OCI-LY3 (cell line): ENCODE measurements at regions not wholly inside any gene's neighbourhood (a gene's known extent, or its start where the extent isn't known, plus 50 kb on each side); places are given as distances from the start of the nearest gene placed in this dataset.

Source experiments
- EZH2phosphoT487 ChIP-seq: fragments of 200-600 bp; shearing (Covaris generic); IDR thresholded peaks from 2 replicates; pipeline ENCODE4 v1.6.1; 2018; ENCODE audit warnings: antibody characterized with exemption, mixed run types, low read depth
- TF ChIP-seq, protein P1 (sequence below): fragments of 200-600, 300-600 bp; sonication (generic); IDR thresholded peaks from 2 replicates; pipeline ENCODE4 v1.5.1; 2014; ENCODE audit warnings: antibody characterized with exemption, low read length, low read depth

DNA sequence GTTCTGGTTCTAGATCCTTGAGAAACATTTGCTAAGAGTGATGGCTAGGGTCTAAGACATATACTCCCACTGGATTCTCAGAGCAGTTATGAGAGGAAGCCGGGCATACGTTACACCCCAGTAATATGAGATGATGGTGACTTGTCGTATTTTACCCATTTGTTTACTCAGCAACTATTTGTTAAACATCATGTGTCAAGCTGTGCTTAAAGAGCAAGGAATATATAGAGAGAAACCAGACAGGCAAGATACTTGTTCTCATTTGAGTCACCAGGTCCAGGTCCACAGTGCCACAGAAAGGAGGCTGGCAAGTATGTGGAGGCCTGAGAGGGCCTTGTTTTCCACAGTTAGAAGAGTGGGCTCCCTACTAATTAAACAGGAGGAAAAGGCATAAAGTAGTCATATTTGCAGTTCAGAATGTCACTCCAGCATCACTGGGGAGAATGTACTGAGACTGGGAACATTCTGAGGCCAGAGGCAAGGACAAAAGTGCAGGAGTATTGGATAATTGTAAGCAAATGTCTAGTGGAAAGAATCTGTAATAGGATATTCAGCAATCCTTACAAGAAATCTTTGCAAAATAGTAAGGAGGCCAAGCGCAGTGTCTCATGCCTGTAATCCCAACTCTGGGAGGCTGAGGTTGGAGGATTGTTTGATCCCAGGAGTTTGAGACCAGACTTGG, 142.2 kb downstream of the IRS2 start:
- TF ChIP-seq, protein P1, sequence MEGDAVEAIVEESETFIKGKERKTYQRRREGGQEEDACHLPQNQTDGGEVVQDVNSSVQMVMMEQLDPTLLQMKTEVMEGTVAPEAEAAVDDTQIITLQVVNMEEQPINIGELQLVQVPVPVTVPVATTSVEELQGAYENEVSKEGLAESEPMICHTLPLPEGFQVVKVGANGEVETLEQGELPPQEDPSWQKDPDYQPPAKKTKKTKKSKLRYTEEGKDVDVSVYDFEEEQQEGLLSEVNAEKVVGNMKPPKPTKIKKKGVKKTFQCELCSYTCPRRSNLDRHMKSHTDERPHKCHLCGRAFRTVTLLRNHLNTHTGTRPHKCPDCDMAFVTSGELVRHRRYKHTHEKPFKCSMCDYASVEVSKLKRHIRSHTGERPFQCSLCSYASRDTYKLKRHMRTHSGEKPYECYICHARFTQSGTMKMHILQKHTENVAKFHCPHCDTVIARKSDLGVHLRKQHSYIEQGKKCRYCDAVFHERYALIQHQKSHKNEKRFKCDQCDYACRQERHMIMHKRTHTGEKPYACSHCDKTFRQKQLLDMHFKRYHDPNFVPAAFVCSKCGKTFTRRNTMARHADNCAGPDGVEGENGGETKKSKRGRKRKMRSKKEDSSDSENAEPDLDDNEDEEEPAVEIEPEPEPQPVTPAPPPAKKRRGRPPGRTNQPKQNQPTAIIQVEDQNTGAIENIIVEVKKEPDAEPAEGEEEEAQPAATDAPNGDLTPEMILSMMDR: no peak
- no peak for TF ChIP-seq EZH2phosphoT487
